ENCODE measurements at regions not wholly inside any gene's neighbourhood (a gene's known extent, or its start where the extent isn't known, plus 50 kb on each side); places are given as distances from the start of the nearest gene placed in this dataset.

- TF ChIP-seq CTCF (IDR thresholded peaks at IDR 0.05): no peak
- no peak for TF ChIP-seq ZFX (IDR thresholded peaks at IDR 0.05; ENCODE audit: borderline replicate concordance)
These were observed 1025.0 kb downstream of the ZPLD1 start for GRCh38 chr3:103459815-103460214.

Data from 22Rv1 (cell line).